Vagina (tissue), 2 donors: ENCODE measurements at regions not wholly inside any gene's neighbourhood (a gene's known extent, or its start where the extent isn't known, plus 50 kb on each side); places are given as distances from the start of the nearest gene placed in this dataset.

ENCODE experiments used
- CTCF ChIP-seq, 3 experiments: fragments of 450-650 bp in 2 of 3; fragments of 200-600 bp in 1 of 3; sonication (generic) in 1 of 3; IDR thresholded peaks; one replicate each; pipeline ENCODE4 v1.5.1; 2017 to 2019; ENCODE audit warnings: antibody characterized with exemption in 3 of 3, mild to moderate bottlenecking in 2 of 3, moderate library complexity in 2 of 3
- POLR2A ChIP-seq, 2 donors: fragments of 450-650 bp; IDR thresholded peaks; one replicate each; pipeline ENCODE4 v1.6.1; 2017; ENCODE audit warnings: antibody characterized with exemption in 2 of 2, mild to moderate bottlenecking in 2 of 2, moderate library complexity in 2 of 2
- POLR2AphosphoS5 ChIP-seq, 2 donors: sonication (generic); formaldehyde crosslinking; IDR thresholded peaks; one replicate each; pipeline ENCODE4 v1.9.0; 2017; ENCODE audit warnings: antibody characterized with exemption in 2 of 2, mild to moderate bottlenecking in 2 of 2, low read depth in 1 of 2; ENCODE audit not compliant: insufficient read depth in 1 of 2

GRCh38 chr4:153901220-153901619 is 112.3 kb upstream of the SFRP2 start:
- TF ChIP-seq POLR2A (IDR thresholded peaks at IDR 0.05) (no peak), CTCF (IDR thresholded peaks at IDR 0.05) (no peak), POLR2AphosphoS5 (IDR thresholded peaks at IDR 0.05; ENCODE audit: insufficient read depth in 1 of 2, low read depth in 1 of 2) (no peak)
